ENCODE measurements at regions not wholly inside any gene's neighbourhood (a gene's known extent, or its start where the extent isn't known, plus 50 kb on each side); places are given as distances from the start of the nearest gene placed in this dataset.
"Not testable (repeated sequence)": the region's sequence is repeated elsewhere in the genome, so short reads cannot be mapped to it uniquely, and the experiment has no call there.

GRCh38 chr20:55684578-55684977, 320.7 kb downstream of the CBLN4 start:
- DNase-seq (ENCODE audit: low spot score): no peak

GRCh38 chr20:55678970-55679667, 326.2 kb downstream of the CBLN4 start:
- DNase-seq (ENCODE audit: low spot score): no peak

GRCh38 chr20:55678126-55678525, 327.2 kb downstream of the CBLN4 start:
- DNase-seq (ENCODE audit: low spot score): no peak

GRCh38 chr20:55677011-55677410, 328.3 kb downstream of the CBLN4 start:
- DNase-seq (ENCODE audit: low spot score): no peak

GRCh38 chr20:55676097-55676496, 329.2 kb downstream of the CBLN4 start:
- no peak for DNase-seq (ENCODE audit: low spot score)

GRCh38 chr20:55668631-55669030, 336.7 kb downstream of the CBLN4 start:
- DNase-seq (ENCODE audit: low spot score): no peak

- DNase-seq (ENCODE audit: low spot score): no peak
Measured at GRCh38 chr20:55667955-55668354, 337.4 kb downstream of the CBLN4 start.

GRCh38 chr20:55667024-55667423, 338.3 kb downstream of the CBLN4 start:
- DNase-seq (ENCODE audit: low spot score): no peak

GRCh38 chr20:55656231-55656775, 349.0 kb downstream of the CBLN4 start:
- no peak for DNase-seq (ENCODE audit: low spot score)

GRCh38 chr20:55650657-55651360, 354.5 kb downstream of the CBLN4 start:
- DNase-seq (ENCODE audit: low spot score): no peak

- no peak for DNase-seq (ENCODE audit: low spot score)
Measured at GRCh38 chr20:55649254-55649653, 356.1 kb downstream of the CBLN4 start.

- DNase-seq (ENCODE audit: low spot score): no peak
Measured at GRCh38 chr20:55646851-55647250, 358.5 kb downstream of the CBLN4 start.

GRCh38 chr20:55641497-55641896, 363.8 kb downstream of the CBLN4 start:
- no peak for DNase-seq (ENCODE audit: low spot score)

- DNase-seq (ENCODE audit: low spot score): no peak
Measured at GRCh38 chr20:55635870-55636269, 369.4 kb downstream of the CBLN4 start.

GRCh38 chr20:55632592-55632991, 372.7 kb downstream of the CBLN4 start:
- no peak for DNase-seq (ENCODE audit: low spot score)

- DNase-seq (ENCODE audit: low spot score): not testable (repeated sequence)
Measured at GRCh38 chr20:55629143-55629542, 376.2 kb downstream of the CBLN4 start.

GRCh38 chr20:55626716-55627115, 378.6 kb downstream of the CBLN4 start:
- DNase-seq (ENCODE audit: low spot score): no peak

- no peak for DNase-seq (ENCODE audit: low spot score)
Measured at GRCh38 chr20:55616367-55616766, 389.0 kb downstream of the CBLN4 start.

- DNase-seq (ENCODE audit: low spot score): no peak
Measured at GRCh38 chr20:55615818-55616217, 389.5 kb downstream of the CBLN4 start.

GRCh38 chr20:55614220-55614757, 391.0 kb downstream of the CBLN4 start:
- DNase-seq (ENCODE audit: low spot score): no peak

GRCh38 chr20:55610756-55611155, 394.6 kb downstream of the CBLN4 start:
- no peak for DNase-seq (ENCODE audit: low spot score)

- no peak for DNase-seq (ENCODE audit: low spot score)
Measured at GRCh38 chr20:55605594-55605993, 399.7 kb downstream of the CBLN4 start.

- no peak for DNase-seq (ENCODE audit: low spot score)
Measured at GRCh38 chr20:55597526-55597925, 407.8 kb downstream of the CBLN4 start.
